ENCODE measurements at regions not wholly inside any gene's neighbourhood (a gene's known extent, or its start where the extent isn't known, plus 50 kb on each side); places are given as distances from the start of the nearest gene placed in this dataset.

DNA sequence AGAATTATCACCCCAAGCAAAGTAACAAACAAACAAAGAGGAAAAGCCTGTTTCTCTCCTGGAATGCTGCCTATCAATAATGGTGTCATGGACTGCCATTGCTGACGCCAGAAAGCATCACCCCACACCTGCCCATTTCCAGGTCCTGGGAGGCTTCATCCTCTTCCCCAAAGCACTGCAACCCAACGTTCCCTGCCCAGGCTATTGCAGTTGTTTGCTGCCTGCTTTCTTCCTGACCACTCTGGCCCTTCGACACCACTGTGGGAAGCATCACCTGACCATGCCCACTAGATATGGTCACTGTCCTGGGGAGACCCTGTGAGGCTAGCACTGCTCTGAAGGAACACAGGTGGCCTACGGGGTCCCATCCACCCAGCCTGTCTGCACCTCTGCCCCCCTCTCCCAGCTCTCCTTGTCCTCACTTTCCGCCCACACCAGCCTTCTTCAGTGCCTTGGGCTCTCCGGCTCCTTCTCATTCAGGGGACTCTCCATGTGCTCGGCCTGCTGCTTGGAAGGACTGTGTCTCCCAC lies 439.6 kb downstream of the GLRX3 start:
- DNase-seq: no peak

DNA sequence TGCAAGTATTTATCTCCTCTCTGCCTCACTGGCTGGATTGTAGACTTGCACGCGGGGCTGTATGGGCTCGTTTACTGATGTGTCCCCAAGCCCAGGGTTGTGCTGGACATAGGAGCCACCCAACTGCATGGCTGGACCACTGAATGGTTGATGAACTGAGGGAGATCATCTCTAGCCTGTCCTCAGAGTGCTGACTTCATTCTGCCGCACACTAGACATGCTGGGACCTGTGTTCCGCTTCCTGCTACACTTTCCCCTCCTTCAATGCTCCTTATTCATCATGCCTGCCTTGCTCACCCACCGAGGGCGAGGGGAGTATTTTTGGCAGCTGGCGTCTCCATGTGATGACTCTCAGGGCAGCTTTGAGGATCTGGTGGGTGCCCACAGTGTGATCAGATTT lies 440.2 kb downstream of the GLRX3 start:
- DNase-seq: no peak

DNA sequence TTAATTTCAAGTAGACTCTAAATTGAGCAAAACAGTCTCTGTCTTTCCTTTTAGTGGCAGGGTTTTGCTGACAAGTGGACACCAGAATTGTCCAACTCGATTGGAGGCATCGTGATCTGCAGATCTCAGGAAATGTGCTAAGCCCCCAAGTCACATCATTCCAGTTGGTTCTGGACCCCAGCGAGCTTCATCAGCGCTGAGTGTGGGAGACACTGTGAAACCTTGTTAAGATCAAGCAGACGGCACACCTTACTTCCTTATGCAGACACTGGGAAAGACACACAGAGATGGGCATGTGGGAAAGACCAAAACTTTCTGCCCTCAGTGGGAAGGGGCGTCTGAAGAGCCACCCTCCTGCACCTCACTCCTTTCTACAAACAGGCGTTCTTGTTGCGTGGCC lies 440.8 kb downstream of the GLRX3 start:
- no peak for DNase-seq

DNA sequence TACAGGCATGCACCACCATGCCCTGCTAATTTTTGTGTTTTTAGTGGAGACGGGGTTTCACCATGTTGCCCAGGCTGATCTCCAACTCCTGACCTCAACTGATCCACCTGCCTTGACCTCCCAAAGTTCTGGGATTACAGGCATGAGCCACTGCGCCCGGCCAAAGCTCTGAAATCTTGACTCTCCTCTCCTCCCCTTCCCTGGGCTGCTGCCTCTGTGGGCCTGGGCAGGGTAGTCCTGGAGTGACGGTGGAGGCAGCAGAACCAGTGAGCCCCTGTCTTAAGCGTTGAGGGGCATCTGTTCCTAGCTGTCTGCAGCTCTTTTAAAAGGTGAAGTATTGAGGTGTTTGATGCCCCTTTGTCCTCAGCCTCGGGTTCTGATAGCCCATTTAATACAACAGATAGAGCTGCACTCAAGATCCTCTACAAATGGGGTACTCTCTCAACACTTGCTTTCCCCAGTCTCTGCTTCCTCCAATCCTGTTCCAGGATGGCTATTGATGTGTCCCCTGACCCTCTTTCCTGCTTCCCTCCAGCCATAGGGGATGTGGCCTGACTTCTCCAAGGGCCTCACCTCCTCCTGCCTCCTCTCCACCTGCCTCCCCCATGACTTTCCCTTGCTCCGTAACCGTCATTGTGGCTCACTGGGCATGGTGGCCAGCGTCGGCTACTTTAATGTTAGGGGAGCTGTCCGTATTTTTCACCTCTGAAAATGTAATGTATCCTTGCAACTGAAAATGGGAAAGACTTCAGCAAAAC lies 442.5 kb downstream of the GLRX3 start:
- no peak for DNase-seq

DNA sequence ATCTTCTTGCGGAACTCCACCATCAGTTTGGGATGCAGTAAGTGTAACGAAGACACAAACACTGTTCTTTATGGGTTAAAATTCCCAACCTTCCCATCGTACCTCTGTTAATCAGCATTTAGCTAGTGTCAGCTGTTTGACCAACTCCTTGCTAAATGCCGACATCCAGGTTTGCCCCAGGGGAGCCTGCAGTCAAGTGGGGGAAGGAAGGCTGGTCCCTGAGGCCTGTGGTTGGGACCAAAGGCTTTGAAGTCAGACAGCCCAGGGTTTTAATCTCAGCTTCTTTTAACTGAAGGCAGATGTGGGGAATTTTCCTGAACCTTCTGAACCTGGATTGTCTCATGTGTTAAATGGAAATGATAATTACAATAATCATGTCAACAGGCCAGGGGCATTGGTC lies 443.7 kb downstream of the GLRX3 start:
- no peak for DNase-seq

DNA sequence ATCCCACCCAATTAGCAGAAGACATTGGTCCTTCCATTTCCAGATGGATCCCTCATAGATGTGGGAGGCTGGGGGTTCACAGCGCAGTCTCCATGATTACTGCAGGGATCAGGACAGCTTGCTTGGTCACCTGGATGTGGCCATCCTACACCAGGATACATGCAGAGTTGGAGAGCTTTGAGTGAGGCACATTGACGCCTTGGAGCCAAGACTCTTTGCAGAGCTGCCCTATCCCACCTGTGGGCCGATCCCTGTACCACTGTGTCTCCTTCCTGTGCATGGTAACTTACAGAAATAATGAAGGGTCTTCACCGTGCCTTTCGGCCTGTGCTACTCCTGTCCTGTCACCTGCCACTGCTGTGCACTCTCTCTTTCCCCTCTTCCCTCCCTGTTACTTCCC lies 444.8 kb downstream of the GLRX3 start:
- no peak for DNase-seq

DNA sequence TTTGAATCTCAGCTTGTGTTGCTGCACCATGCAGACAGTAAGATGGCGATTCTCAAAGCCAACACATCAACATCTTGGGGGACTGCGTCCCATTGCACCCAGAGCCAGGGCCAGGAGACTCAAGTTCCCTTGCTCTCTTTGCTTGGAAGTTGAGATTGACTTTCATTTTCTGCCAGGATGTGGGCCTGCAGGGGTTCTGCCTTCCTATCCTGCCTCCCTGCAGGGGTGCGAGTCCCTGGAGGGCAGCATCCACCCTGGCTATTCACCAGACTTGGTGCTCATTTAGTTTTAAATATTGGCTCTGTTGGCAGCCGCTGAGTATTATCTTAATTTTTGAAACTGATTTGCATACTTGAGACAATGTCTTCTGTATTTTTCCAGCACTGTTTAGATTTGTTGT lies 451.5 kb downstream of the GLRX3 start:
- no peak for DNase-seq

DNA sequence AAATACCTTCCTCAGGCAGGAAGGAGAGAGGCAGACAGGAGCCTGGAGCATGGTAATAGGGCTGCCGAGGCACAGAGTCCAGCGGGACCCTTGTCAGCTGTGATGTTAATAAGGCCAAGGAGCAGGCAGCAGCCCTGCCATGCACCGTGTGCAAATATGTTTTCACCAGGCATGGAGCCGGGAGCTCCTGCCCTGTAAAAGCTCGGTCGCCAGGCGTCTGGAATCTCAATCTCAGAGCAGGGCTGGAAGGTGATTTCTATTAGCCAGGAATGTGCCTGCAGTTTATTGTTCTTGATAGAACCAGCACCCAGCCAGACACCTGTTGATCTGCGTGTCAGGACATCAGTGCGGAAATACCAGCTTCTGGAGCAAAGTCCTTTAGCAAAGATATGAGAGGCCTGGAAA lies 469.8 kb downstream of the GLRX3 start:
- DNase-seq: no peak

DNA sequence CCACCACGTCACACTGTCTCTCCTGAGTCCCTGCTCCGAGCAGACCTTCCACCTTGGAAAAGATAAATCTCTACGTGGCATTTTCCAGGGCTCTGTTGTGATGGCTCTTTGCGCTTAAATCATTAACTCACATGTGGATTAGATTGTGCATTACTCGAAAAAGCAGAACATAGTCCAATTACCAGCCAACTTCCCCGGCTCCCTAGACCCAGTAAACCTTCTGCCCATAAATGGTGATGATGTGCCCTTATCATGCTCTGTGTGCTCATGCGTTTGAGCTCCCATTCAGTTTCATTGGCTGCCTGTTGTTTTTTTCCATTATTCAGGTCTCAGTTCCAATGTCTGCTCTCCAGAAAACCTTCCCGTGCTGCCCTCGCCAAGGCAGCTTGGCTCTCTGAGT lies 471.2 kb downstream of the GLRX3 start:
- no peak for DNase-seq

DNA sequence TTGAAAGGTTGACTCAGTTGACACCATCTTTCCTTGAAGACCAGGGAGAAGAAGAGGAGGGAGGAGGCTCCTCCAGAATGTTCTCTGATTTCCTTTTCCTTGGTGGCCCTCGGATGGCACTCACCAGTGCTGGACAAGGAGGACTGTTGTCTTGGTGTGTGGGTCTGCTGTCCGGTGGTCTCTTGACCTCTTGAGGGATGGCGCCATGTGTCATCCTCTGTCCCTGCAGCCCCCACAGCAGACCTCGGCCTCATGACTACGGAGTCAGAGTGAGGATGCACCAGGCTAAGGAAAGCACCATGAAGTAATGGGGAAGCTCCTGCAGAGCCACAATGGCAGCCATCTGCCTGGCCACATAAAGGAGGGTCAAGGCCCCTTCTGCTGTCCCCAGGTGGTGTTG lies 475.0 kb downstream of the GLRX3 start:
- no peak for DNase-seq

DNA sequence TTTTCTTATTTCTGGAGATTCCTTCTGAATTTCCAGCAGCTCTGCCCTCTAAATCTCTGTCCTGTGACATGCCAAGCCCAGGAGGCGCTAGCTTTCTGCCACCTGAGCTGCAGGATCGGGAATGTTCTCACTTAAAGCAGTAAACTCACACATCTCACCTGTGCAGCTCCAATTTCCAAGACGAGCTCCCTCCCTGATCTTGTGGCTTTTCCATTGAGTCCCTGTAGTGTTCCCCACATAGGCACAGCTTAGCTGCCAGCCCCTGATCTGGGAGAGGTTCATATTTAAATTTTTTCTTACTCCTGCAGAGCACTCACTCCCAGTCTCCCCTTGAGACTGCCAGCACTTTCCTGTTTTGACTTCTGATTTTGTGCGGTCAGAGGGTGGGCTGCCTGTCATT lies 479.3 kb downstream of the GLRX3 start:
- DNase-seq: no peak

DNA sequence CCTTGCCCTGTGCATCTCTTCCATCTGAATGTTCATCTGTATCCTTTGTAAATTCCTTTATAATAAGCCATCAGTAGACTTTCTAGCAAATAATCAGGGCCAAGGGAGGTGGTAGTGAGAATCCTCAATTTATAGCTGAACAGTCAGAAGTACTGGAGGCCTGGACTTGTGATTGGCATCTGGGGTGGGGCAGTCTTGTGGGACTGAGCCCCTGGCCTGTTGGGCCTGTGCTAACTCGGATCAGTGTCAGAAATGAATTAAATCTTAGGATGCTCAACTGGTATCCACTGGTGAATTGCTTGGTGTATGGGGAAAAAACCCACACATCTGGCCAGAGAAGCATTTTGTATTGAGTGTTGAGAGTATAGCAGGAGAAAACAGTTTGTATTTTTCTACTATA lies 481.8 kb downstream of the GLRX3 start:
- no peak for DNase-seq

DNA sequence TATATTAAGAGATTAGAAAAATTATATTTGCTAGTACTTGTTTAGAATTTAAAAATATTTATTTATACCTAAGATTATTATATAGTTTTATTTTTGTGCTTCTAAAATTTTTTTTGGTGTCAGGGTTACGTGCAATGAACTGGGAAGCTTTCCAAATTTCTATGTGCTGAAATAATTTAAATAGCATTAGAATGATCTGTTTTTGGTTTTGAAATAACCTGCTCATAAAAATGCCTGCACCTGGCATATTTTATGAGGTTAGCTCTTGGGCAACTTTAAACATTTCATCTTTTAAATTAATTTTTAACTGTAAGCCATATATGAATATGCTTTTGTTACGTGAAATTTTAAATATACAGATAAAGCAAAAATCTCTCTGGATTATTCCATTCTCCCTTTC lies 482.5 kb downstream of the GLRX3 start:
- no peak for DNase-seq

DNA sequence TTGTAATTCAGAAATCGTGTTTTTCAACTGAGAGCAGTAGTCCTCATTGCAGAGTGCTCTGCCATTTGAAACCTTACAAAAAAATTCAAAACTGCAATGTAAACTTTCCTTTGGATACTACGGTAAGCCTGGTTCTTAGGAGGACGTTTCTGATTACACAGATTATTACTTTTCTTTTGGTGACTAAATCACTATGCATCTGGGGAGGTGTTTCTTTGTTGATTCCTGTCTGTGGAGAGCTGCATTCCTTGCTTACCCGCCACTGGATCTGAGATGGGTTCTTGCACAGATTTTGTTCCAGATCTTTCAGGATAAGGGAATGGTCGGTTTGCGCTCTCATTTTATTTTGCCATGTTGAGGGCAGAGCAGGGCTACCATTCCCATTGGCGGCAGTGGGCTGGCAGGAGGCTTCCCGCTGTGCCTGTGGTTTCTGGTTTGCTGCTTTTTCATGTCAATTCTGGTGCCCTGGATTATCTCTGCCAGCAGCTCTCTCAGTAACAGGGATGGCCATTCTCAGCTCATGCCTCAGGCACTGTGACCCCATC lies 485.1 kb downstream of the GLRX3 start:
- DNase-seq: no peak

DNA sequence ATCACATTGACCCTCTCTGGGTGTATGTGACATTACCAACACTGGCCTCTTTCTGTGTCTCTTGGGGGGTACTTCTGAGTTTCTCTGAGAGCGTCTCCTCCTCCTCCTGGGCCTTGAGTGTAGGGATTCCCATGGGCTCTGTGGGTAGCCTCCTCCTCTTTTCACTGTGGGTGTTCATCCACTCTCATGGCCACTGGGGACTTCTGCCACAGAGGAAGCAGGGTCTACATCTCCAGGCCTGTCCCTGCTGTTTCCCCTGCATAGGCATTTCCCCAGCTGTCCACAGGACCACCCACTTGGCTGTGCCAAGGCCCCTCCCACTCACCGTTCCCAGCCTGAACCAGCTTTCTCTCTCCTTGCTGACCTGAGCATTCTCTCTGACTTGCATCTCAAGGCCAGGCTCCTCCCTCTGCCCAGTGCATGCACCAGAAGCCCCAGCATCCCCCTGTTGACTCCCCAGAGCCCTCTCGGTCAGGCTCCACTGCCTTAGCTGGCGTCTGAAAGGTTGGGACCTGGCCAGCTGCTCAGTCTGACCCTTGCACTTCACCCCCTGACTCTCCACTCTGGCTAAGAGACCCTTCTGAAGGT lies 487.6 kb downstream of the GLRX3 start:
- DNase-seq: no peak

DNA sequence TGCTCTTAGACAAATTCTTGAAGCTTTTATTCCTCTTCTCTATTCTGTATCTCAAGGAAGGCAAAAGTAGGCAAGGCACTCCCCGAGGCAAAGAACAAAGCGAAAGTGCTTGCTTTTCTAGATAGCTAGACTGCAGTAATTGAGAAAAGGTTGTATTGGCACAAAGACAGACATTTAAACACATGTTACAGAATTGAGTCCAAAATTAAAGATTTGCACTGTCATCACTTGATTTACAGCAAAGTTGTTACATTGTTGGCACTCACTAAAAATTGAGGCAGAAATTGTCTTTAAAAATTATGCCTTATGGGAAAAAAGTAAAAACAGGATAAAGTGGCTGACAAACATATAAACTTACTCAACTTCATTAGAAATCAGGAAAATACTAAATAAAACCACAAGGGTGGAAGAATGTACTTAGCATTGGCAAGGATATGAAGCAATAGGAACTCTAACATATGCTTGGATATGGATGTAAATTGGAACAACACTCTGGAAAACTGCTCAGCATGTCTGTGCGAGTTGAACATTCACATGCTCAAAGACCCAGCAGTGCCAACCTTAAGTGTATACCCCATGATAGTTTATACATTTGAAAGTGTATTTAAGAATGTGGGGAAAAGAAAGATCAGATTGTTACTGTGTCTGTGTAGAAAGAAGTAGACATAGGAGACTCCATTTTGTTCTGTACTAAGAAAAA lies 491.3 kb downstream of the GLRX3 start:
- DNase-seq: no peak

DNA sequence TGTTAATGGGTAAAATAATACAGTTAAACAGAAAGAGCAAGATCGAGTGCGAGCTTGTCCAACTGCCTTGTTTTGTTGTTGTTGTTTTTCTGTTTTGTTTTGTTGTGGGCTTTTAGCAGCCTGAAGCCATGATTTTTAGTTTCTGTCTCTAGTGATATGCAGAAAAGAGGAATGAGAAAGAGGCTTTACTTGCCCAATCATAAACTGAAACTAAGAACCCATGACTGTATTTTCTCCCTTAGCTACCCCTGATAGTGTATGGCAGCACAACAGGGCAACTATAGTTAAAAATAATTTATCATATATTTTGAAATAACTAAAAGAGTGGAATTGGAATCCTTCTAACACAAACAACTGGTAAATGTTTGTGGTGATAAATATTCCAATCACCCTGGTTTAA lies 493.9 kb downstream of the GLRX3 start:
- DNase-seq: no peak

DNA sequence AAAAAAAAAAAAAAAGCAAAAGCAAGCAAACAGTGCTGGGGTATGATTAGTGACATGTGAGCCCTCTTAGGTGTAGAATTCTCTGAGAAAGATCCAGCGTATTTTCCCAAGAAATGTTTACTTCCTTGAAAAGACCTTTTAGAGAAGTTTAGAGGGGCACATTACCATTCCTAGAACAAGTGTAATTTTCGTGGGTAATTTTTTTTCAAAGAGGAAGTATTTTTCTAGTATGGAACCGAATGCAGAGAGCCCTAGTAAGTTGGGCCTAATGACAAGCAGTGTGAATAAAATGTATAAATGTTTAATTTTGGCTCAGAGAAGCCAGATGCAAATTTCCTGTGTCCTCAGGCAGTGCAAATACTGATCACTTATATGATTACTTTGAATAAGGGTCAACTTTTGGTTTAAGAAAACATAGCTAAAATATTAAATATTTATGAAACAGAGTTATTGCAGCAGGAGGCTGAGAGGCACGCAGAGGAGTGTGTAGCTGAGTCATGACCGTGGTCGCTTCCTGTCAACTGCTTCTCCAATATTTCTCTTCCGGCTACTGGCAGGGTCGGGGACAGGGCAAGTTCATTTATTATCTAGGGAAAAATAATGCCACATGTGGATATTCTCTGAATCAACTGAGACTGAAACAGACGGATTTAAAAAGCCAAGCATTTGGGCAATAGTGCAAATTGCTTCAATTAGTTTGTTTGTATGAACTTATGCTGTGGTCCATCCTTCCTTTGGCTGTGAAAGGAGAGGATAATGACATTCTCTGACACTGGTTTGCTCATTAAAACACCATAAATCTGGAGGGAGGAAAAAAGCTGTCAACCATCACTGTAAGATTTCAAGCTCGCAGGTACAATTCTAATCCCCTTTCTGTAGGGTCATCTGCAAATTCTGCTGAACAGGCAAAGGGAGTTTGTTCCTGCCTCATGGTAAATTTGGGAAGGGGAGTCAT lies 495.2 kb downstream of the GLRX3 start:
- DNase-seq: no peak

DNA sequence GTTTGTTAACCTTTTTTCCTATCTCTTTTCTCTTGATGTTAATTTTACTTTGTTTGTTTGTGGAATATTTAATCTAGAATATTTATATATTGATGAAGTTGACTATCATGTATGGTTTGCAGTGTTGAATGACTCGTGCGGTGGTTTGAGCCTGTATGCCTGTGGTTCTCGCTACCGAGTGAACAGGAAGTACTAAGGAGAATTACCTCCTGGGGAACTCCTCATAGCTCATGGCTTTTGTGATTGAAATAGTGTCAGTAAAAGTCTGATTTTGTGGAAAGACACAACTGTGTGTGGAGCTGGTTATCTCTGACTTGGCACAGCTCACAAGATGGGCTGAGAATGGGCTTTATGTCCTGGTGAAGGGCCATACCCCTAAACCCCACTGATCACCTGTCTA lies 498.6 kb downstream of the GLRX3 start:
- no peak for DNase-seq

DNA sequence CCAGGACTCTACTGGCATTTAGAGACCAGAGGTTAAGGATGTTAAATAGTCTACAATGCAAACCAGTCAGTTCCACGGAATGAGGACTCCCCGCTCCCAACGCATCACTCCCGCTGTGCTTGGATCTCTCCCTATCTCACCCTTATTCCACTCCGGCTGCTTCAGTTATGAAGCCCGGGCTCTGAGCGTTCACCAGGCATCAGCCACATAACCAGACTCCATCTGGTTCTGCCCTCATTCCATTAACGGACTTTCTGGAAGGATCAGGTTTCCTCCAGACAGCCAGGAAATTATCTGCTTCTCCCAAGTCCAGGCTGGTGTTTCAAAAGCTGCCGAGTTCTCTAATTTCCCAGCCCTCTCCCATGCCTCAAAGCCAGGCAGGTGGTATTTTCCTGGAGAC lies 499.3 kb downstream of the GLRX3 start:
- DNase-seq: no peak

DNA sequence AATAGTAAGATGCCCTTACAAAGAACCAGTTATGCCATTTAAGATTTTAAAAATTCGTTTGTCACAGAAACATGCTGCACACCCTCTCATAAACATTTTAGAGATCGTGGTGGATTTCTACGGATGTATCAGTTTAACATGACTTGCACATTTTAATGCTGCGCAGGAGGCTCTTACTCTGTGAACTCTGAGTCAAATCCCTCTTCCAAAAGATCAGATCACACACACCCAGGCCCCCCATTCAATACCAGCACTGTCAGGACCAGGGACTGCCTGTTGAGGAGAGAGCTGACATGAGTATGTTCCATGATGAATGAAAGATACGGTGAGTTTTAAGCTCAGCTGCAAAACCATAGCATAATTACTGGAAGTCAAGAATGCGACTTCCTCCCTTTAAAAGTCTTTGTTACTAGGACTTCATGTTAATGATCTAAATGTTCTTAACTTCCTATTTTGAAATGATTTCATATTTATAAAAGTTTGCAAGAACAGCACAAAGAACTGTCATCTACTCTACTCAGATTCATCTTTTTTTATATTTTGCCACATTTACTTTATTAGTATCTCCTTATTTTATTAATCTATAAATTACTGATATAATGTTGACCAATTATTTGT lies 500.2 kb downstream of the GLRX3 start:
- DNase-seq: no peak

DNA sequence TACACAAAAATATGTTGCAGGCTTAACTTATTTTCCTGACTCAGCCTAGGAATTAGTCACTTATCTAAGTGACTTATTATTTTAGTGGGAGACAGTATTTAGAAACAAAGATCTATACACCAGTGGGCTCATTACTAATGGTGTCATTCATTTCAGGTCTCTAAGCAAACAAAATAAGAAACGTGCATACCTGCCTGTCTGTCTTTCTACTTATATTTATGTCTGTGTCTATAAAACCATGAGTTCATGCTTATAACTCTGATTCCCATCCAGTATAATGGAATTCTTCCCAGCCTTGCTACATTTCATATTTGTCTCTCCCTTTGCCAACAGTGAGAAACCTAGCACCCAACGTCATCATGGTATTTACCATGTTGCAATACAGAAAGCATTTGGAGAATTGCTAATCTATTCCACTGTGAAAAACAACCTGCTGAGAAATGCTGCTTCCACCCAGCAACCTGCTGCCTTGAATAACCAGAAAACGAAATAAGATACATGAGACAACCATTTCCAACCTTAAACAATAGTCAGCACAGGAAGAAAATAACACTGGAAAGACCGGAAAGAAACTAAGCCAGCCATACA lies 501.0 kb downstream of the GLRX3 start:
- no peak for DNase-seq

Measured in CD4-positive, alpha-beta T cell treated with Interleukin-15 for 1 hour (primary cell).